OCI-LY3 (cell line): ENCODE measurements at regions not wholly inside any gene's neighbourhood (a gene's known extent, or its start where the extent isn't known, plus 50 kb on each side); places are given as distances from the start of the nearest gene placed in this dataset.

Source experiments
- H2AFZ ChIP-seq: fragments of 200-600, 300-600 bp; shearing (Covaris generic); 2 replicates; pipeline ENCODE4 v1.6.0; 2014; ENCODE audit warnings: antibody characterized with exemption, low read depth, low read length
- H3K27ac ChIP-seq: fragments of 200-600, 300-600 bp; sonication (generic); 2 replicates; pipeline ENCODE4 v1.5.1; 2014; ENCODE audit warnings: mild to moderate bottlenecking, low read length, moderate library complexity, mixed read lengths
- H3K27me3 ChIP-seq: fragments of 200-600, 300-600 bp; sonication (generic); 2 replicates; pipeline ENCODE4 v1.6.1; 2014; ENCODE audit warnings: low read depth, low read length, mixed read lengths
- H3K36me3 ChIP-seq: fragments of 200-600, 300-600 bp; sonication (generic); replicated peaks from 2 replicates; pipeline ENCODE3; 2014; ENCODE audit warnings: low read depth, low read length, mixed read lengths
- H3K4me1 ChIP-seq: fragments of 300-600, 200-600 bp; sonication (generic); 2 replicates; pipeline ENCODE4 v1.6.1; 2014; ENCODE audit warnings: low read length, mixed read lengths
- H3K4me2 ChIP-seq: fragments of 200-600, 300-600 bp; sonication (generic); 2 replicates; pipeline ENCODE4 v1.6.1; 2014; ENCODE audit warnings: low read length, mixed read lengths
- H3K4me3 ChIP-seq: fragments of 300-600, 200-600 bp; sonication (generic); 2 replicates; pipeline ENCODE4 v1.5.1; 2014; ENCODE audit warnings: antibody characterized with exemption, mild to moderate bottlenecking, low read length, moderate library complexity
- H3K79me2 ChIP-seq: fragments of 300-600, 200-600 bp; shearing (Covaris generic); 2 replicates; pipeline ENCODE4 v1.6.1; 2014; ENCODE audit warnings: mild to moderate bottlenecking, low read length, mixed read lengths
- H3K9ac ChIP-seq: fragments of 300-600, 200-600 bp; shearing (Covaris generic); 2 replicates; pipeline ENCODE4 v1.6.0; 2014; ENCODE audit warnings: mild to moderate bottlenecking, low read length, moderate library complexity
- H3K9me3 ChIP-seq: fragments of 200-600, 300-600 bp; shearing (Covaris generic); 2 replicates; pipeline ENCODE4 v1.6.1; 2014; ENCODE audit warnings: low read length, mixed read lengths; ENCODE audit not compliant: insufficient read depth
- H4K20me1 ChIP-seq: fragments of 200-600, 300-600 bp; sonication (generic); 2 replicates; pipeline ENCODE4 v1.6.1; 2016; ENCODE audit warnings: low read length, mixed read lengths; ENCODE audit not compliant: insufficient read depth
- CTCF ChIP-seq: fragments of 200-600, 300-600 bp; sonication (generic); IDR thresholded peaks from 2 replicates; pipeline ENCODE4 v1.5.1; 2014; ENCODE audit warnings: antibody characterized with exemption, low read length, low read depth
- EZH2phosphoT487 ChIP-seq: fragments of 200-600 bp; shearing (Covaris generic); IDR thresholded peaks from 2 replicates; pipeline ENCODE4 v1.6.1; 2018; ENCODE audit warnings: antibody characterized with exemption, mixed run types, low read depth

- Histone ChIP-seq H3K27me3 (no peaks in the 10 kb centered on the region), H3K79me2 (no peaks in the 10 kb centered on the region), H3K4me2 (no peak overlapping the region), H3K9ac (no peak overlapping the region), H3K4me1 (no peaks in the 10 kb centered on the region), H3K4me3 (no peak overlapping the region), H3K36me3 (no peaks in the 10 kb centered on the region), H3K9me3 (no peaks in the 10 kb centered on the region), H4K20me1 (no peaks in the 10 kb centered on the region), H2AFZ (no peak overlapping the region), H3K27ac (no peak overlapping the region)
- no peak for TF ChIP-seq CTCF
- no peak for TF ChIP-seq EZH2phosphoT487
Measured at GRCh38 chrX:25207803-25208475, 192.2 kb upstream of the ARX start.

GRCh38 chrX:25206778-25207177 lies 191.0 kb upstream of the ARX start:
- Histone ChIP-seq H3K4me1 (no peaks in the 10 kb centered on the region), H3K79me2 (no peaks in the 10 kb centered on the region), H3K9me3 (no peaks in the 10 kb centered on the region), H4K20me1 (no peaks in the 10 kb centered on the region), H3K27me3 (no peaks in the 10 kb centered on the region), H3K27ac (no peak overlapping the region), H3K4me2 (no peak overlapping the region), H3K9ac (no peak overlapping the region), H3K36me3 (no peaks in the 10 kb centered on the region), H3K4me3 (no peak overlapping the region), H2AFZ (no peak overlapping the region)
- TF ChIP-seq CTCF (no peak), EZH2phosphoT487 (no peak)

GRCh38 chrX:25204182-25204581 lies 188.4 kb upstream of the ARX start:
- Histone ChIP-seq H3K79me2 (no peaks in the 10 kb centered on the region), H3K4me1 (no peaks in the 10 kb centered on the region), H3K9me3 (no peaks in the 10 kb centered on the region), H3K9ac (no peak overlapping the region), H3K4me2 (no peak overlapping the region), H3K27me3 (no peaks in the 10 kb centered on the region), H2AFZ (no peak overlapping the region), H3K4me3 (no peak overlapping the region), H3K36me3 (no peaks in the 10 kb centered on the region), H3K27ac (no peak overlapping the region), H4K20me1 (no peaks in the 10 kb centered on the region)
- TF ChIP-seq CTCF (no peak), EZH2phosphoT487 (no peak)

GRCh38 chrX:25202827-25203226 lies 187.1 kb upstream of the ARX start:
- Histone ChIP-seq H3K9ac (no peak overlapping the region), H3K27me3 (no peaks in the 10 kb centered on the region), H3K4me2 (no peak overlapping the region), H3K36me3 (no peaks in the 10 kb centered on the region), H3K9me3 (no peaks in the 10 kb centered on the region), H3K4me3 (no peak overlapping the region), H3K27ac (no peak overlapping the region), H3K79me2 (no peaks in the 10 kb centered on the region), H2AFZ (no peak overlapping the region), H3K4me1 (no peaks in the 10 kb centered on the region), H4K20me1 (no peaks in the 10 kb centered on the region)
- TF ChIP-seq CTCF (no peak), EZH2phosphoT487 (no peak)
